ENCODE measurements at regions not wholly inside any gene's neighbourhood (a gene's known extent, or its start where the extent isn't known, plus 50 kb on each side); places are given as distances from the start of the nearest gene placed in this dataset.

- H4K20me1 ChIP-seq (ENCODE audit: insufficient read depth): no peaks in the 10 kb centered on the region
- no peaks in the 10 kb centered on the region for H3K27me3 ChIP-seq (ENCODE audit: insufficient read depth)
- 12% methylated on average over 2 of the region's 2 CpGs for WGBS (ENCODE audit: low lambda C conversion rate)
- H3K79me2 ChIP-seq (ENCODE audit: insufficient read depth): no peaks in the 10 kb centered on the region
- POLR2A ChIA-PET: no interaction called here
- no peak overlapping the region for H3K4me2 ChIP-seq
- H3K4me1 ChIP-seq (ENCODE audit: control insufficient read depth in 1 of 2, insufficient read depth in 2 of 2, low read depth in 1 of 2, low read length in 1 of 2): no peaks in the 10 kb centered on the region; a peak in 1 of 4 replicates
- no peaks in the 10 kb centered on the region for H3K9me2 ChIP-seq
- H3K9me3 ChIP-seq: no peaks in the 10 kb centered on the region; the same call in 1 of the 2 replicates
- H3K4me3 ChIP-seq (ENCODE audit: low read depth in 2 of 2, low read length in 1 of 2): no peak overlapping the region
- H3F3A ChIP-seq (replicated peaks; ENCODE audit: insufficient read depth): no peaks in the 10 kb centered on the region
- no peak overlapping the region for H3K27ac ChIP-seq (ENCODE audit: low read depth in 2 of 2, low read length in 1 of 2)
- CTCF ChIA-PET: no interaction called here
- no peaks in the 10 kb centered on the region for H3K36me3 ChIP-seq (replicated peaks in 1 of 2; ENCODE audit: control insufficient read depth in 1 of 2, insufficient read depth in 2 of 2, low read length in 1 of 2)
- TF ChIP-seq TCF12 (IDR thresholded peaks at IDR 0.05): no peak
- TF ChIP-seq POLR2AphosphoS5 (IDR thresholded peaks at IDR 0.05; ENCODE audit: low read depth, low read length): no peak
- no peak overlapping the region for H3K9ac ChIP-seq
- no peak overlapping the region for H2AFZ ChIP-seq (ENCODE audit: low read depth)
- DNase-seq: no peak
These were observed 121.9 kb upstream of the DMD start for GRCh38 chrX:33333271-33333670.

- WGBS (ENCODE audit: low lambda C conversion rate): 21% methylated on average over 3 of the region's 3 CpGs
- no peak for DNase-seq
- H3K4me1 ChIP-seq (ENCODE audit: control insufficient read depth in 1 of 2, insufficient read depth in 2 of 2, low read depth in 1 of 2, low read length in 1 of 2): no peaks in the 10 kb centered on the region; a peak in 1 of 4 replicates
These were observed 119.4 kb upstream of the DMD start for GRCh38 chrX:33330798-33331197.

GRCh38 chrX:33324099-33324498, 112.8 kb upstream of the DMD start:
- H3K9me2 ChIP-seq: no peaks in the 10 kb centered on the region
- H3K27me3 ChIP-seq (ENCODE audit: insufficient read depth): no peaks in the 10 kb centered on the region
- WGBS (ENCODE audit: low lambda C conversion rate): 20% methylated on average over 2 of the region's 2 CpGs
- ChIA-PET CTCF (no interaction called here), POLR2A (no interaction called here)
- no peak overlapping the region for H3K4me3 ChIP-seq (ENCODE audit: low read depth in 2 of 2, low read length in 1 of 2)
- no peaks in the 10 kb centered on the region for H3K79me2 ChIP-seq (ENCODE audit: insufficient read depth)
- H3K27ac ChIP-seq (ENCODE audit: low read depth in 2 of 2, low read length in 1 of 2): no peak overlapping the region
- no peak overlapping the region for H3K4me2 ChIP-seq
- H2AFZ ChIP-seq (ENCODE audit: low read depth): no peak overlapping the region
- no peaks in the 10 kb centered on the region for H3K36me3 ChIP-seq (replicated peaks in 1 of 2; ENCODE audit: control insufficient read depth in 1 of 2, insufficient read depth in 2 of 2, low read length in 1 of 2)
- no peaks in the 10 kb centered on the region for H3K9me3 ChIP-seq
- no peak for TF ChIP-seq TAF1 (IDR thresholded peaks at IDR 0.05; ENCODE audit: borderline replicate concordance, low read depth, low read length)
- peak; percentile 24; the same call in 1 of the 2 replicates for TF ChIP-seq CTCF (IDR thresholded peaks at IDR 0.05)
- no peak for TF ChIP-seq MAX (IDR thresholded peaks at IDR 0.05; ENCODE audit: low read depth)
- TF ChIP-seq ZBTB33 (IDR thresholded peaks at IDR 0.05; ENCODE audit: borderline replicate concordance, low read depth): no peak
- no peaks in the 10 kb centered on the region for H3F3A ChIP-seq (replicated peaks; ENCODE audit: insufficient read depth)
- H3K4me1 ChIP-seq (ENCODE audit: control insufficient read depth in 1 of 2, insufficient read depth in 2 of 2, low read depth in 1 of 2, low read length in 1 of 2): no peaks in the 10 kb centered on the region
- H4K20me1 ChIP-seq (ENCODE audit: insufficient read depth): no peaks in the 10 kb centered on the region
- no peak overlapping the region for H3K9ac ChIP-seq
- no peak for DNase-seq

More at GRCh38 chrX:33330798-33331197, 119.4 kb upstream of the DMD start:
- Histone ChIP-seq H3K4me2 (no peak overlapping the region), H3K27ac (ENCODE audit: low read depth in 2 of 2, low read length in 1 of 2) (no peak overlapping the region), H3K36me3 (replicated peaks in 1 of 2; ENCODE audit: control insufficient read depth in 1 of 2, insufficient read depth in 2 of 2, low read length in 1 of 2) (no peaks in the 10 kb centered on the region), H3K9ac (no peak overlapping the region), H3K9me2 (no peaks in the 10 kb centered on the region), H4K20me1 (ENCODE audit: insufficient read depth) (no peaks in the 10 kb centered on the region), H3K4me3 (ENCODE audit: low read depth in 2 of 2, low read length in 1 of 2) (no peak overlapping the region), H2AFZ (ENCODE audit: low read depth) (no peak overlapping the region), H3K27me3 (ENCODE audit: insufficient read depth) (no peaks in the 10 kb centered on the region), H3K79me2 (ENCODE audit: insufficient read depth) (no peaks in the 10 kb centered on the region), H3K9me3 (no peaks in the 10 kb centered on the region; the same call in 1 of the 2 replicates), H3F3A (replicated peaks; ENCODE audit: insufficient read depth) (no peaks in the 10 kb centered on the region)
- no peak for TF ChIP-seq USF1 (IDR thresholded peaks at IDR 0.05; ENCODE audit: borderline replicate concordance, low read depth)
- no peak for TF ChIP-seq YY1 (IDR thresholded peaks at IDR 0.05; ENCODE audit: low read depth)
- TF ChIP-seq PBX3 (IDR thresholded peaks at IDR 0.05): no peak
- no peak for TF ChIP-seq FOXJ3 (CRISPR knock-in tag; IDR thresholded peaks at IDR 0.05)
- TF ChIP-seq RXRA (IDR thresholded peaks at IDR 0.05; ENCODE audit: borderline replicate concordance, low read depth): no peak
- TF ChIP-seq FOXM1 (IDR thresholded peaks at IDR 0.05; ENCODE audit: low read depth): no peak
- CTCF ChIA-PET: no interaction called here
- POLR2A ChIA-PET: no interaction called here

All from SK-N-SH (cell line).